GM21723 (cell line): ENCODE measurements at regions not wholly inside any gene's neighbourhood (a gene's known extent, or its start where the extent isn't known, plus 50 kb on each side); places are given as distances from the start of the nearest gene placed in this dataset.

ENCODE experiments used
- ATAC-seq: cut with Tn5 transposase; IDR thresholded peaks from one replicate; pipeline ENCODE4 v1.9.1; 2021; ENCODE audit warnings: mild to moderate bottlenecking, moderate library complexity; ENCODE audit not compliant: unreplicated experiment

DNA sequence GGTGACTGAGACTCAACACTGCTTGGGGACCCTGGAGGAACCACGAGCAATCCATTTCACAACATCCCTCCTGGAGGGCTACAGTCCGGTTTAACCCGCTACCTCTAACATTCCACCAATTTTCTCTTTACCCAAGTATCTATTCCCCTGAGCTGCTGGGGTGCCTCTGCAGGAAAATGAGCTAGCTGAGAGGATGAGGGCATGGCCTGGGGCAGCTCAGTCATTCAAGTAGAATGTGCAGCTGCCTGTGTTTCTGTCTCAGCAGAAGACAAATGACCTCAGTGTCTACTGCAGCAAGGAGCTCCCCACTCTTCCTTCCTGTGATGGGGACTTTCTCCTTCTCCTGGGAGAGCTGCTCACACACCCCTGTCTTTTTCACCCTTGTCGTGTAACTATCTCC is 120.8 kb downstream of the ZNF518B start:
- ATAC-seq, result no peak

- no peak for ATAC-seq
These were observed 122.2 kb downstream of the ZNF518B start for GRCh38 chr4:10335050-10335449.

- ATAC-seq, result no peak
These were observed 122.7 kb downstream of the ZNF518B start for GRCh38 chr4:10334506-10335028.

GRCh38 chr4:10333942-10334341 is 123.3 kb downstream of the ZNF518B start:
- ATAC-seq, result no peak

- no peak for ATAC-seq
These were observed 131.2 kb downstream of the ZNF518B start for GRCh38 chr4:10326075-10326474.

GRCh38 chr4:10321931-10322330 is 135.3 kb downstream of the ZNF518B start:
- no peak for ATAC-seq

- no peak for ATAC-seq
These were observed 137.1 kb downstream of the ZNF518B start for GRCh38 chr4:10320130-10320529.

DNA sequence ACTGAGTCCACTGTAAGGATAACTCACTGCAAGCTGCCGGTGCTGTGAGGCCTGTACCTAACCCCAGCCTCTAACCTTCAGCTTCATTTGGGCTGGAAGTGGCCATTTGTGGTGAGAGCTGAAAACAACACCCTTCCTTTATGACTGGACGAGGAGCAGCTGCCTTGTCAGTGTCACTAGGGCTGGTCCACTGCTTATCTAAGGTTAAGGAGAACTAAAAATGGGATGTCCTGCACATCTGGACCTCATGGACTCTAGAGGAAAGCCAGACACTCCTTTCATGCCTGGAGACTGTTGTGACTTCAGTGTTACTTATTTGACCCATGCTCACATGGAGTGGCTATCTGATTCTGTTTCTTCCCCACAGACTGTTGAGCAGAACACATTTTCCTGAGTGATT is 139.9 kb downstream of the ZNF518B start:
- ATAC-seq, result no peak

DNA sequence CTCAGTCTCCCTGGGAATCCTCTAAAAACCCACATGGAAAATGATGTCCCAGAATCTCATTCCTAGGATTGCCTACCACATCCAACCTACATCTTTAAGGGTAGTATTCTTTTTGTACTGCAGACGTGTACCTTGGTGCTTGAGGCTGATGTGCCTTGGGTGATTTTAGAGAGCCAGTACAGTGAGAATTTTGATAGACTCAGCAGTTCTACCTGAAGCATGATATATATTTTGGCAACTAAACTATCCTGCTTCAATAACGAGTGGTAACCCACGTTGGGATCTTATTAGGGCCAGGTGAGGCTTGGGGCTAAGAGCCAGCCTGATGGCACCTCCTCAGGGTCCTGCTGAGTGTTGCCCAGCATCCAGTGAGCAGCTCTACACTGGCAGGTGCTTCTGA is 140.4 kb downstream of the ZNF518B start:
- ATAC-seq, result no peak

DNA sequence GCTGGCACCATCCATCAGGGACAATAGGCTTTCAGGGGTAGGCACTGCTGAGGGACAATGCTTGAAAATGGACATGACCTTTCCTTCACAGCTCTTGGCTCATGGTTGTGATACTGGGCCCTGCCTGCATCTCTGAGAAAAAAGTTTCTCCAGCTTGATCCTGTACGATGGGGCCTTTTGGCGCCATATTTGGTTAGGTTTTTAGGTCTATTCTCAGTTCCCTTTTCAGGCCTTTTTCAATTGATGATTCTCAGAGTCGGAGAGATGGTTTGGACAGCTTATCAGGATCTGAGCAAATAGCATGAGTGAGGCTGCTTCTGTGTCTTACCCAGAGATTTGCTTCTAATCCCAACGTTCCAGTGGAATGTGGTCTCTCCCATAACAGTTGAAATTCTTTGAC is 141.6 kb downstream of the ZNF518B start:
- no peak for ATAC-seq

DNA sequence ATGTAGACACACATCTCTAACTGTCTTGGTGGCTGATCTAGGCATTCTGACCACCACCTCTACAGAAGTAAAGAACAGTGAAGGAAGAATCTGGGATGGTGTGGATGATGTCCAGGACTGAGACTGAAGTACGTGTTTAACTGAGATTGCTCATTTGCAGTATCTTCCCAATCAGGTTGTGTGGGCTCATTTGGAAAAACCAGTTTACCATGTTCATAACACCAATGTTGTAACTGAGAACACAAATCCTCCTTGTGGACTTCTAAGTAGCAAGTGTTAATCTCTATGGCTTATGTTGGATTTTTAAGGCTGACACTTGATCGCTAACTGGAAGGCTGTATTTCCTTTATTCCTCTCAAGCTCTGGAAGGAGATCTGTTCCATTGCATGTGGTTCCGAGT is 144.7 kb downstream of the ZNF518B start:
- no peak for ATAC-seq

DNA sequence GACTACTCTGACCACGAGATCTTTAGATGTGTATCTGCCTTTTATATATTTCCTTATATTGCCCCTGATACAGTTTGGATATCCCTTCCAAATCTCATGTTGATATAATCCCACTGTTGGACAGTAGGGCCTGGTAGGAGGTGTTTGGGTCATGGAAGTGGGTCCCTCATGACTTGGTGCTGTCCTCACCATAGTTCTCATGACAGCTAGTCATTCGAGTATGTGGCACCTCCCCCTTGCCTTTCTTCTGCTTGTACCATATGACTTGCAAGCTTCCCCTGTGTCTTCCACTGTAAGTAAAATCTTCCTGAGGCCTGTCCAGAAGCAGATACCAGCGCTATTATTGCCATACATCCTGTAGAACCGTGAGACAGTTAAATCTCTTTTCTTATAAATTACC is 145.3 kb downstream of the ZNF518B start:
- ATAC-seq, result no peak

DNA sequence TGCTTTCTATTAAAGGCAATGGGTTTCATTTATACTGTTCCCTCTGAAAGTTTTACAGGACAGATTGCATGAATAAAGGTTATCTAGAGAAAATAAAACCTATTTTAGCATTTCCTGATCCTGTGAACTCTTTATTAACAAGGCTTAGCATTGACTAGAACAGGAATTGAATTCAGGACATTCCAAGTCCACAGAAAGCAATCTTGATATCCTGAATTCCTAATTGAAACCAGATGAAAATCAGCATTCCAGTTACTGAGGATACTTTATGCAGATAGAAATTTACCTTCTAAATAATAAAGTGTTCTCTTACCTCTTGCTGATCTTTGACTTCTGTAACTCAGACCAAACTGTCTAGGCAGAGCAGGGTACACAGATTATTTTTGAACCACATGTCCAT is 151.4 kb downstream of the ZNF518B start:
- no peak for ATAC-seq

GRCh38 chr4:10303291-10303690 is 153.9 kb downstream of the ZNF518B start:
- ATAC-seq, result no peak

DNA sequence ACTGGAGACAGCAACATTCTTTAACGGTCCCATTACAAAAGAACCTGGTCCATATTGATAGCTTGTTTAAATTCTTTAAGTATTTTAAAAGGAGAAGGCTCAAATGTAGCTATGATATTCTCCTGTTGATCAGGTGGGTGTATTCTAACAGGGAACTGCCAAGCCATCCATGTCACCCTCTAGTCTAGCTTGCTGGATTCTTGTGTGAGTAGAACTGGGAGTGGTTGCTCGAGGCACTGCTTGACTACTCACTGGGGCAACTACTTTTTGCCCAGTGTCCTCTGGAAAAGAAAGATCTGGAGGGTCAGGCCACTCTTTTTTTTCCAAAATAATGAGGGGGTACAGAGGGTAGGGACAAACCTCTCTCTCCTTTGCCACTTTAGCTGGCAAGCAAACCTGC is 155.1 kb downstream of the ZNF518B start:
- ATAC-seq, result no peak

DNA sequence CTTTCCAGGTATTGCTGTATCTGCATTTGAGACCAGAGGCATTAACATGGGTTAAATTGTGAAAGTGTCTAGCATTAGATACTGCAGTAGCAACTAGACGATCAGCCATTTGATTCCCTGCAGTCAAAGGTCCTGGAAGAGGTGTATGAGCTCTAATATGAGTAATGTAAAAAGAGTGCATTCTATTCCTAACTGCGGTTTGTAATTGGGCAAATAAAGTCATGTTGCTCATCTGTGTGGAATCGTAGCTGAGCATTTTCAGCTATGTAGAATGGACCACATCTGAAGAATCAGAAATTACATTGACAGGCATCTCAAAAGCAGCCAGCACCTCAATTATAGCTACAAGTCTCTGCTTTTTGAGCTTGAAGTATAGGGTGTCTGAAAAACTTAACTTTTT is 157.6 kb downstream of the ZNF518B start:
- no peak for ATAC-seq

GRCh38 chr4:10298681-10299080 is 158.5 kb downstream of the ZNF518B start:
- no peak for ATAC-seq

- ATAC-seq, result no peak
These were observed 160.5 kb downstream of the ZNF518B start for GRCh38 chr4:10296730-10297129.

- ATAC-seq, result no peak
These were observed 161.9 kb downstream of the ZNF518B start for GRCh38 chr4:10295301-10295700.

DNA sequence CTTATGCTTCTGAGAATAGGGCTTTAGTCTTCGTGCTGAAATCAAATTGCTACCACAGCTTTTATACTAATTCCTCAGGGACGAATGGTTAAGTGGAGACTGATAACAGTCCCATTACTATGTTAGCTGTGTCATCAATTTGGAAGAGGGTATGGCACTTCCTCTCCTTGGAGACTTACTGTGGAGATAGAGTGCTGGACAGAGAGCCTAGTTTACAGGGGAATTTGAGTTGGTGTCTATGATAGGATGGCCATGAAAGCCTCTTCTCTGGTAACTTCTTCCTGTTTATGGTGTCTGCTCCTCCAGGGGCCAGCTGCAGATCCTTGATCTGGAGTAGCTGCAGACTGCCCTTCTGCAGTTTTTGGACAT is 167.7 kb downstream of the ZNF518B start:
- no peak for ATAC-seq

DNA sequence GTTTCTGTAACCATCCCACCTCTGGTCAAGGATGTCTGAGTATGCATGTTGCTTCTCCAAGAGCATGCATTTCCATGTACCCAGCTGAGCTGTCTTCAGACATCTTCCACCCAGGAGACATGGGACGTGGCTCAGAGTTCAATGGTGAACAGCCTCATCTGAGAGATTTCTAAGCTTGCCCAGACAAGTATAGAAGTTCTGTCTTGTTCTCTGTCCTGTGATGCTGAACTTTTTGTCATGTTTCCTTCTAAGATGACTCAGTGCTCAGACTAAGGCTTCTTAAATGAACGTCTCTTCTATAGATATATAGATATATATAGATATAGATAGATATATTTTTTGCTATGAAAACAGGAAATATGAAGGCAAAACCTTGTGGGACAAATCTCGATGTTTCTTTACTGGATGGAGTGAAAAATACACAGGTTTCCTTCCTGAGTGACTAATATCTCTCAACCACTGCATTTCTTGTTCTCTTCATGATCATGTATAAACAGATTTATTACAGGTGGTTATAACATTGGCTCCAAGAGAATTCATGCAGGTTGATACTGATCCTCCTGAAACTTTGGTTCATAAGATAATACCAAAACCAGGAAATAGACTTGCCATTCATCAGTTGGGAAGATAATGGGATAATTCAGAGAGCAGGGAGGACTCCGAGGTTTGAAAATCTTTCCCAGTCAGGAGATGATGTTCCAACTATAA is 168.2 kb downstream of the ZNF518B start:
- ATAC-seq, result no peak

DNA sequence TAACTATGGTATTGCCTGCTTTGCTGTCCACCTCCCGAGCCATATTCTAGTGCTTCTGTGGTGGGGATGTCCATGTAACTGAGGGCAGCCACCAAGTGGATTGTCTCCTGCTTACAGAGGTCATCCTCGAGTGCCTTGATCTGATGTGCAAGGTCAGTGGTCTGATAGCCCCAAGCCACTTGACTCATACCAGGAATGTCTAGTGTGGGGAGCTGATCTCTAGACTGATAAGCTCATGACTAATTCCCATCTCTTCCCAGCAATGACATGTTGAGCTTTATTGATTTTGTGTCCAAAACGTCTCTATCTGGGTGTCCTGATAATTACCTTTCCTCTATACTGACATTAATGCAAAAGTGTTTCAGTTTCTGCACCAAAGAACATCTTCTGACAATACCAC is 168.4 kb upstream of the WDR1 start:
- no peak for ATAC-seq

DNA sequence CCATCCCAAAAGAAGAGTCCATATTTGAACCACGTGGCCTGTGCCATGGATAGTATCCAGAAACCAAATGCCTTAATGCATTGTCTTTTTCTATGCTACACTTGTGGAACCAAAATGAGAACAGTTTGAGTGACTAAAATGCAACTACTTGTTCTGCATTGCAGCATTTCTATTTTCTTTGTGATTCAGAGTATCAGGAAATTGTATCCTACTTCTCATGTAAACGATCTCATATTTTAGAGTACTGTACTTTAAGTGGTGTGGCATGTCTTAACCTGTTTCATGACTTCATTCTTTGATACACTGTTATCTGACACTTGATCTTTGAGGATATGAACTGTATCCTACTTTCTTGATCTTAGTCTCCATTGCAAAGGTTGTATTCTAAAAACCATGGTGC is 167.2 kb upstream of the WDR1 start:
- ATAC-seq, result no peak
